ENCODE measurements at regions not wholly inside any gene's neighbourhood (a gene's known extent, or its start where the extent isn't known, plus 50 kb on each side); places are given as distances from the start of the nearest gene placed in this dataset.

- Histone ChIP-seq H3K36me3 (ENCODE audit: control insufficient read depth, insufficient read depth, low read length) (no peaks in the 10 kb centered on the region), H3K27me3 (ENCODE audit: control insufficient read depth, insufficient read depth, low read length, poor library complexity, severe bottlenecking) (no peaks in the 10 kb centered on the region), H3K4me3 (ENCODE audit: insufficient read depth, low read depth, low read length) (no peak overlapping the region), H3K27ac (ENCODE audit: insufficient read depth, low read depth, low read length, poor library complexity, severe bottlenecking) (no peak overlapping the region), H3K9me3 (ENCODE audit: control insufficient read depth, low read length) (no peaks in the 10 kb centered on the region), H3K4me1 (ENCODE audit: control insufficient read depth, insufficient read depth, low read length) (no peaks in the 10 kb centered on the region)
- 83% methylated on average over 3 to 4 of the region's 4 CpGs for WGBS, 2 experiments
Measured at GRCh38 chr3:153284282-153284938, 122.4 kb downstream of the RAP2B start.

DNA sequence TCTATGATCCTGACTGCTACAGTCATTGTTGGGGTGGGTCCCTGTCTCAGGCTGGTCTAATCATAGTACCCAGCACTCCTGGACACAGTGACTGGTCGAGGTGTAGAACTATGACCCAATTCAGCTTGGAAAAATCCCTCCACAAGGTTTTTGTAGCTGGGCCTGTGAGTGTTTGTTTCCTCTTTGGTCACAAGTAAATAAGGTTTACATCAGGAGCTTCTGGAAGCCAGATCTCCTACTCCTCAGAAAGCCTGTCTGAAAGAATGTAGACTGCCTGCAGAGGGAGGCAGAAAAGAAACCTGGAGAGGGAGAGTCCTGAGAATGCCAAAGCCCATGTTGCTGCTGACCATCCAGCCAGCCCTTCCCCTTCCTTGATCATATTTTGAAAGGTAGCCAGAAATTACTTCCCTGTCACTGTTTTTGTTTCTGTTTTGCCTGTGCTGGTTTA, 123.2 kb downstream of the RAP2B start:
- no peaks in the 10 kb centered on the region for H3K9me3 ChIP-seq (ENCODE audit: control insufficient read depth, low read length)
- H3K4me1 ChIP-seq (ENCODE audit: control insufficient read depth, insufficient read depth, low read length): no peaks in the 10 kb centered on the region
- no peaks in the 10 kb centered on the region for H3K27me3 ChIP-seq (ENCODE audit: control insufficient read depth, insufficient read depth, low read length, poor library complexity, severe bottlenecking)
- no peak overlapping the region for H3K4me3 ChIP-seq (ENCODE audit: insufficient read depth, low read depth, low read length)
- no peaks in the 10 kb centered on the region for H3K36me3 ChIP-seq (ENCODE audit: control insufficient read depth, insufficient read depth, low read length)
- H3K27ac ChIP-seq (ENCODE audit: insufficient read depth, low read depth, low read length, poor library complexity, severe bottlenecking): no peak overlapping the region
- 57 to 75% methylated on average over 1 of the region's 1 CpG for WGBS, 2 experiments

DNA sequence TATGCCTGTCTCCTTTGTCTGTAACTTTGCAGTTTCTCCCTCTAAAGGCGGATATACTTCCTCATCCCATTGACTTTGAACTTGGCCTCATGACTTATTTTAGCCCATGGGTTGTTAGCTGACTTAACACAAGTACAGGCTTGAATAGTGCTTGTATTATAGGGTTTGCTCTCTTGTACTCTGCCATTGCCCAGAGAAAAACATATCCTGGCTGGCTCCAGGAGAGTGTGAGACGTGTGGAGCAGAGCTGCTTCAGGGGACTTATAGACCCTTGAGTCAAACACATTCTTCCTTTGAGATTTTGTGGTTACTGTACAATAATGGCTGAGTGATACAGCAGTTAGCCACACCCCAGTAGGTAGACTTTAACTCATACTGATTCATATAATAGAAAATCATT, 124.0 kb downstream of the RAP2B start:
- 90 to 92% methylated on average over 2 of the region's 2 CpGs for WGBS, 2 experiments

DNA sequence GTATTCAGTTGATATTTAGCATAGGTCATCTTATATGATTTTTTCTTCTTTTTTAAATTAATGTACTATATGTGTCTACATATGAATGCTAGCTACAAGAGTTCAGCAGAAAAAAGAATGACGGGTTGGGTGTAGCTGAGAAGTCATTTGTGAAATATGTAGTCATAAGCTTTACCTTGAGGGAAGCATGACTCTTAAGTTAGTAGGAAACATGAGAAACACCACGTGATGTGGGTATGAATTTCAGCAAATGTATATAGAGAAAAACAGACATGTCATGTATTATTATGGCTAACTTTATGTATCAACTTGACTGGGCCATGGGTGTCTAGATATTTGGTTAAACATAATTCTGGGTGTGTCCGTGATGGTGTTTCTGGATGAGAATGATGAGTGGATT, 125.0 kb downstream of the RAP2B start:
- H3K36me3 ChIP-seq (ENCODE audit: control insufficient read depth, insufficient read depth, low read length): no peaks in the 10 kb centered on the region
- H3K9me3 ChIP-seq (ENCODE audit: control insufficient read depth, low read length): no peaks in the 10 kb centered on the region
- H3K27ac ChIP-seq (ENCODE audit: insufficient read depth, low read depth, low read length, poor library complexity, severe bottlenecking): no peak overlapping the region
- no peaks in the 10 kb centered on the region for H3K4me1 ChIP-seq (ENCODE audit: control insufficient read depth, insufficient read depth, low read length)
- no peak overlapping the region for H3K4me3 ChIP-seq (ENCODE audit: insufficient read depth, low read depth, low read length)
- no peaks in the 10 kb centered on the region for H3K27me3 ChIP-seq (ENCODE audit: control insufficient read depth, insufficient read depth, low read length, poor library complexity, severe bottlenecking)
- 88 to 95% methylated on average over 3 of the region's 3 CpGs for WGBS, 2 experiments

More for the DNA sequence above, 124.0 kb downstream of the RAP2B start:
- no peaks in the 10 kb centered on the region for H3K9me3 ChIP-seq (ENCODE audit: control insufficient read depth, low read length)
- no peaks in the 10 kb centered on the region for H3K27me3 ChIP-seq (ENCODE audit: control insufficient read depth, insufficient read depth, low read length, poor library complexity, severe bottlenecking)
- no peaks in the 10 kb centered on the region for H3K36me3 ChIP-seq (ENCODE audit: control insufficient read depth, insufficient read depth, low read length)
- H3K4me3 ChIP-seq (ENCODE audit: insufficient read depth, low read depth, low read length): no peak overlapping the region
- H3K4me1 ChIP-seq (ENCODE audit: control insufficient read depth, insufficient read depth, low read length): no peaks in the 10 kb centered on the region
- H3K27ac ChIP-seq (ENCODE audit: insufficient read depth, low read depth, low read length, poor library complexity, severe bottlenecking): no peak overlapping the region

DNA sequence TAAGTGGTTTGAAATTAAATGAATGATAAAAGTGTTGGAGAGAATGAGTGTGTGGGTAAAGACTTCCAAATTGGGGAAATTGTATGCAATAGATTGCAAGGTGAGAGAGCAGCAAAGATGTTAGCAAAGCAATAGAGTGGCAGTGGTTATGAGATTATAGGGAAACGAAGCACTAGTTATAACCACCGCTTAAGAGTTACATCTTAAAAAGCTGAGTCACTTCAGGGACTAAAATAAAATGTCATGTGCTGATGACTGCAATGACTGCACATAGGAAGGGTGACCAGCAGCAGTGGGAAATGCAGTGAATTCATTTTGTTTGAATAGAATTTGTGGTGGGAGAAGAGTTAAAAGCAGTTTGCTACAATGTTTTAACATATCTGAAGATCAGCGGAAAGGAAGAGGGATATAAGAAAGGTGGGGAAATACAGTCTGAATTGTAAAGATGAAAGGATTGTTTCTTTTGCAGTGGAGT, 127.3 kb downstream of the RAP2B start:
- H3K36me3 ChIP-seq (ENCODE audit: control insufficient read depth, insufficient read depth, low read length): no peaks in the 10 kb centered on the region
- no peak overlapping the region for H3K4me3 ChIP-seq (ENCODE audit: insufficient read depth, low read depth, low read length)
- no peaks in the 10 kb centered on the region for H3K27me3 ChIP-seq (ENCODE audit: control insufficient read depth, insufficient read depth, low read length, poor library complexity, severe bottlenecking)
- WGBS, 2 experiments: 84 to 90% methylated on average over 3 of the region's 3 CpGs
- no peak overlapping the region for H3K27ac ChIP-seq (ENCODE audit: insufficient read depth, low read depth, low read length, poor library complexity, severe bottlenecking)
- no peaks in the 10 kb centered on the region for H3K9me3 ChIP-seq (ENCODE audit: control insufficient read depth, low read length)
- no peaks in the 10 kb centered on the region for H3K4me1 ChIP-seq (ENCODE audit: control insufficient read depth, insufficient read depth, low read length)

- H3K9me3 ChIP-seq (ENCODE audit: control insufficient read depth, low read length): no peaks in the 10 kb centered on the region
- H3K4me1 ChIP-seq (ENCODE audit: control insufficient read depth, insufficient read depth, low read length): no peaks in the 10 kb centered on the region
- 63% methylated on average over 1 of the region's 1 CpG; no CpG with 5 or more reads in 1 of the 2 experiments for WGBS, 2 experiments
- H3K27ac ChIP-seq (ENCODE audit: insufficient read depth, low read depth, low read length, poor library complexity, severe bottlenecking): no peak overlapping the region
- H3K27me3 ChIP-seq (ENCODE audit: control insufficient read depth, insufficient read depth, low read length, poor library complexity, severe bottlenecking): no peaks in the 10 kb centered on the region
- H3K36me3 ChIP-seq (ENCODE audit: control insufficient read depth, insufficient read depth, low read length): no peaks in the 10 kb centered on the region
- no peak overlapping the region for H3K4me3 ChIP-seq (ENCODE audit: insufficient read depth, low read depth, low read length)
Measured at GRCh38 chr3:153290268-153291015, 128.4 kb downstream of the RAP2B start.

DNA sequence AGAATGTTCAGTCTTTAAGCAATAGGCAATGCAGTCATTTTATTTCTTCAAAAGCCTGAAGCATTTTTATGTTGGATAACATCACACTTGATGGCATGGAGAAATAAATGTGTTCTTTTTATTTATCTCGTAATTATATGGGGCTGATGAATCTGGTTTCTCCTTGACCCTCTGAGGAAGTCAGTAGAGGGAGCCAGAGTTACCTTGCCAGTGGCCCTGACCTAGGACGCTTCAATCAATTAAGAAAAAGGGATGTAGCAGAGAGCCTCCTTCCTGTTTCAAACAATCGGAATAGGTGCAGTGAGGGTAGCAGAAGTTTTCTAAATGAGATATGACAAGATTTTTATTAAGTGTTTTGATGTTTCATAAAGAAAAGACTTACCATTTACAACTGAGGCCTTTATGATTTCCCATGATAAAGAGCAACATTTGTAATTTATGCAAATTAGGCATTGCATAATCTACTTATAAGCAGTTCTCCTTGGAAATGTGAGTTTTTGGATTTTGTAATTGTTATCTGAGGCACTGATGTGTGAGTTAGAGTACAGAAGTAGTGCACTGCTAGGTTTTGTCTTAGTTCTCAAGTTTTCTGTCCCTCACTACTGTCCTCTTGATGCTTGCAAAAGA, 129.1 kb downstream of the RAP2B start:
- Histone ChIP-seq H3K4me1 (ENCODE audit: control insufficient read depth, insufficient read depth, low read length) (no peaks in the 10 kb centered on the region), H3K27ac (ENCODE audit: insufficient read depth, low read depth, low read length, poor library complexity, severe bottlenecking) (no peak overlapping the region), H3K27me3 (ENCODE audit: control insufficient read depth, insufficient read depth, low read length, poor library complexity, severe bottlenecking) (no peaks in the 10 kb centered on the region), H3K36me3 (ENCODE audit: control insufficient read depth, insufficient read depth, low read length) (no peaks in the 10 kb centered on the region), H3K9me3 (ENCODE audit: control insufficient read depth, low read length) (no peaks in the 10 kb centered on the region), H3K4me3 (ENCODE audit: insufficient read depth, low read depth, low read length) (no peak overlapping the region)
- WGBS, 2 experiments: 58 to 75% methylated on average over 3 of the region's 3 CpGs

DNA sequence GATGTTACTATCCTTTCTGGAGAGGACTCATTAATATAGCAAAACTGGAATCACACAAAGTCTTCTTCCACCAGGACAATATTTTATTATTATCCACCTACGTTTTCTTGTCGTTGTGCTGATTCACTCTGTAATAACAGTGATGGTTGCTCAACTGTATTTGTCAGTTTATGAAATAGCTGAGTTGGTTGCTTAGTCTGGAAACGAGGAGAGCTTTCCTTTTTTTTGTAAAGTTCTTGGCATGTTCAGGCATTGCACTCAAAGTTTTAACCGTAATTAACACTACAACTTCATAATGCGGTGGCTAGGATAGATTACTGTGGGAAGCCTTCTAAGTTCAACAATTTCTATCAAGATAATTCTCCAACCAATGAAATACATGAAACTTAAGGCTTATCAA, 131.2 kb downstream of the RAP2B start:
- Histone ChIP-seq H3K4me1 (ENCODE audit: control insufficient read depth, insufficient read depth, low read length) (no peaks in the 10 kb centered on the region), H3K36me3 (ENCODE audit: control insufficient read depth, insufficient read depth, low read length) (no peaks in the 10 kb centered on the region), H3K27ac (ENCODE audit: insufficient read depth, low read depth, low read length, poor library complexity, severe bottlenecking) (no peak overlapping the region), H3K4me3 (ENCODE audit: insufficient read depth, low read depth, low read length) (no peak overlapping the region), H3K9me3 (ENCODE audit: control insufficient read depth, low read length) (no peaks in the 10 kb centered on the region), H3K27me3 (ENCODE audit: control insufficient read depth, insufficient read depth, low read length, poor library complexity, severe bottlenecking) (no peaks in the 10 kb centered on the region)
- 90 to 91% methylated on average over 5 of the region's 5 CpGs for WGBS, 2 experiments

DNA sequence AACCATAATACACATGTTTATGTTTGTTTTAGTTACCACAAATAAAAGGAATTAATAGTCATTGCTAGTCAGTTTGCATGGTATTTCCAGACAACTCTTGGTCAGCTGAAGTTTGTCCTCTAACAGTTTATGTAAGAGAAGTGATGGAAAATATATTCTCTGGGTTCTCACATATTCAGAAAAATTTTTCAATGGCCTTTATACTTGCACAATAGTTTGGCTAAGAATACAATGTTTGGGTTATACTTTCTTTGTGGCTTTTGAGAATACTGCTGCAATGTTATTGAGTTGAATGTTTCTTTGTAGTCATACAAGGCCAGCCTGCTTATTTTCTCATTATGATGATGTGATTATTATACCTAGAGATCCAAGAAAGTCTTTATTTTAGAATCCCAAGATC, 133.9 kb downstream of the RAP2B start:
- no peaks in the 10 kb centered on the region for H3K4me1 ChIP-seq (ENCODE audit: control insufficient read depth, insufficient read depth, low read length)
- H3K9me3 ChIP-seq (ENCODE audit: control insufficient read depth, low read length): no peaks in the 10 kb centered on the region
- H3K4me3 ChIP-seq (ENCODE audit: insufficient read depth, low read depth, low read length): no peak overlapping the region
- no peaks in the 10 kb centered on the region for H3K36me3 ChIP-seq (ENCODE audit: control insufficient read depth, insufficient read depth, low read length)
- no peaks in the 10 kb centered on the region for H3K27me3 ChIP-seq (ENCODE audit: control insufficient read depth, insufficient read depth, low read length, poor library complexity, severe bottlenecking)
- H3K27ac ChIP-seq (ENCODE audit: insufficient read depth, low read depth, low read length, poor library complexity, severe bottlenecking): no peak overlapping the region

DNA sequence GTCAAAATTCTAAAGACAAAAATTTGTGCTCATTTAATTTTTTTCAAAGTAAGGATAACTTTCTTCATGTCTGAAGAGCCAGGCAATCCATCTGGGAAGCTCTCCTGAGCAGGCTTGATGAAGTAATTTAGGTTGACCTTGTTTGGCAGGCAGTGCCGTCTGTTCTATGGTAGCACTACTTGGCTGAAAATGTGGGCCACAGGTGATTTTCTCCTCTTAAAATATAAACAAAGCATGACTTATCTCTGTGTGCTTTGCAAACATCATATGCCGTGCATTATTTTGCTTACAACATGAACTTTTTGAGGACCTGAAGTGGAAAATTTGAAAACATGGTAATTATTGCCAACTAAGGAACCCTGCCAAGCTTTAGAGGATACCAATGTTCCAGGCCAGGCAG, 143.2 kb downstream of the RAP2B start:
- H3K27me3 ChIP-seq (ENCODE audit: control insufficient read depth, insufficient read depth, low read length, poor library complexity, severe bottlenecking): no peaks in the 10 kb centered on the region
- H3K4me3 ChIP-seq (ENCODE audit: insufficient read depth, low read depth, low read length): no peak overlapping the region
- H3K4me1 ChIP-seq (ENCODE audit: control insufficient read depth, insufficient read depth, low read length): no peaks in the 10 kb centered on the region
- H3K36me3 ChIP-seq (ENCODE audit: control insufficient read depth, insufficient read depth, low read length): no peaks in the 10 kb centered on the region
- H3K27ac ChIP-seq (ENCODE audit: insufficient read depth, low read depth, low read length, poor library complexity, severe bottlenecking): no peak overlapping the region
- whole genome bisulfite sequencing, 2 experiments: 89 to 98% methylated on average over 2 of the region's 2 CpGs
- H3K9me3 ChIP-seq (ENCODE audit: control insufficient read depth, low read length): no peaks in the 10 kb centered on the region
